IMR-90 (cell line): ENCODE measurements at regions not wholly inside any gene's neighbourhood (a gene's known extent, or its start where the extent isn't known, plus 50 kb on each side); places are given as distances from the start of the nearest gene placed in this dataset.

Experiments used
- ATAC-seq: fragments of 200-7000 bp; cut with Tn5 transposase; 2 replicates; pipeline ENCODE4 v1.9.1; 2020; ENCODE audit warnings: low read depth, mild to moderate bottlenecking, moderate library complexity
- BruUV-seq: library from RNA; stranded (reverse); fragments of 400-500 nt; replicated peaks from 2 replicates; lab custom pipeline; 2021; lab: Mats Ljungman, UMichigan
- CTCF ChIA-PET: fragments of 300-600 bp; formaldehyde crosslinking; extraction: SDS; loops from one replicate; lab custom pipeline; 2021; ENCODE audit warnings: antibody characterized with exemption; lab: Yijun Ruan, JAX
- POLR2A ChIA-PET: fragments of 300-600 bp; sonication (Branson Sonifier 250); formaldehyde crosslinking; loops from one replicate; lab custom pipeline; 2022; ENCODE audit warnings: antibody characterized with exemption; ENCODE audit not compliant: unreplicated experiment; lab: Charles Lee
- DNase-seq: peaks from one replicate; pipeline ENCODE4 v3.0.0; 2013
- H2AFZ ChIP-seq: replicated peaks from 2 replicates; pipeline ENCODE3; 2013; ENCODE audit warnings: low read length, mild to moderate bottlenecking; ENCODE audit not compliant: poor library complexity
- H2AK5ac ChIP-seq: 2 replicates; pipeline ENCODE4 v1.6.1; 2013; ENCODE audit warnings: low read depth, low read length, inconsistent platforms
- H2AK9ac ChIP-seq: replicated peaks from 2 replicates; pipeline ENCODE3; 2013; ENCODE audit warnings: mild to moderate bottlenecking, low read depth, low read length, moderate library complexity; ENCODE audit not compliant: poor library complexity
- H2BK120ac ChIP-seq: 2 replicates; pipeline ENCODE4 v1.6.1; 2013; ENCODE audit warnings: low read depth, low read length, inconsistent platforms
- H2BK15ac ChIP-seq: 3 replicates; pipeline ENCODE4 v1.6.1; 2013; ENCODE audit warnings: low read depth, low read length, inconsistent platforms
- H2BK20ac ChIP-seq: 2 replicates; pipeline ENCODE4 v1.6.1; 2013; ENCODE audit warnings: low read depth, mild to moderate bottlenecking, inconsistent platforms, low read length, moderate library complexity
- H2BK5ac ChIP-seq: 2 replicates; pipeline ENCODE4 v1.6.1; 2013; ENCODE audit warnings: mild to moderate bottlenecking, low read depth, low read length, inconsistent platforms; ENCODE audit not compliant: poor library complexity, severe bottlenecking
- H3K14ac ChIP-seq: replicated peaks from 2 replicates; pipeline ENCODE4 v1.6.1; 2013; ENCODE audit warnings: low read depth, low read length, inconsistent platforms
- H3K18ac ChIP-seq: 2 replicates; pipeline ENCODE4 v1.6.1; 2013; ENCODE audit warnings: low read depth, low read length, control low read depth
- H3K23ac ChIP-seq: 2 replicates; pipeline ENCODE4 v1.6.1; 2013; ENCODE audit warnings: low read depth, low read length, inconsistent platforms
- H3K27ac ChIP-seq: 2 replicates; pipeline ENCODE4 v1.5.1; 2013; ENCODE audit warnings: mild to moderate bottlenecking, control low read depth, low read length; ENCODE audit not compliant: insufficient read depth
- H3K27me3 ChIP-seq: 2 replicates; pipeline ENCODE4 v1.6.1; 2013; ENCODE audit warnings: low read length; ENCODE audit not compliant: control insufficient read depth, insufficient read depth
- H3K36me3 ChIP-seq: 2 replicates; pipeline ENCODE4 v1.6.1; 2013; ENCODE audit warnings: low read length, mixed read lengths; ENCODE audit not compliant: control insufficient read depth, insufficient read depth
- H3K4ac ChIP-seq: 2 replicates; pipeline ENCODE4 v1.6.1; 2013; ENCODE audit warnings: low read depth, low read length, inconsistent platforms
- H3K4me1 ChIP-seq: 2 replicates; pipeline ENCODE4 v1.6.1; 2013; ENCODE audit warnings: low read length, mixed read lengths; ENCODE audit not compliant: control insufficient read depth, insufficient read depth
- H3K4me2 ChIP-seq: 2 replicates; pipeline ENCODE4 v1.6.1; 2013; ENCODE audit warnings: low read depth, mild to moderate bottlenecking, control low read depth, low read length, moderate library complexity
- H3K4me3 ChIP-seq: 2 replicates; pipeline ENCODE4 v1.5.1; 2013; ENCODE audit warnings: low read depth, mild to moderate bottlenecking, control low read depth, low read length, moderate library complexity; ENCODE audit not compliant: insufficient read depth
- H3K56ac ChIP-seq: 2 replicates; pipeline ENCODE4 v1.6.1; 2013; ENCODE audit warnings: low read length, inconsistent platforms; ENCODE audit not compliant: insufficient read depth; ENCODE audit errors: extremely low read depth
- H3K79me1 ChIP-seq, 2 experiments: 2 replicates each; pipeline ENCODE4 v1.6.1; 2013; ENCODE audit warnings: low read length in 2 of 2, inconsistent platforms in 1 of 2, low read depth in 1 of 2
- H3K9ac ChIP-seq: 2 replicates; pipeline ENCODE4 v1.6.1; 2013; ENCODE audit warnings: low read depth, low read length, control low read depth
- H3K9me1 ChIP-seq: 2 replicates; pipeline ENCODE4 v1.6.1; 2013; ENCODE audit warnings: low read length, inconsistent platforms; ENCODE audit not compliant: insufficient read depth
- H3K9me3 ChIP-seq: 2 replicates; pipeline ENCODE4 v1.6.1; 2013; ENCODE audit warnings: low read length; ENCODE audit not compliant: control insufficient read depth, insufficient read depth
- H4K20me1 ChIP-seq: 2 replicates; pipeline ENCODE4 v1.6.1; 2013; ENCODE audit warnings: low read length, inconsistent platforms; ENCODE audit not compliant: insufficient read depth
- H4K5ac ChIP-seq: 2 replicates; pipeline ENCODE4 v1.6.1; 2013; ENCODE audit warnings: mild to moderate bottlenecking, low read depth, low read length, control low read depth
- H4K8ac ChIP-seq, 2 experiments: 2 replicates each; pipeline ENCODE4 v1.6.1; 2013; ENCODE audit warnings: low read depth in 2 of 2, low read length in 2 of 2, control low read depth in 1 of 2, inconsistent platforms in 1 of 2
- H4K91ac ChIP-seq: 2 replicates; pipeline ENCODE4 v1.6.1; 2013; ENCODE audit warnings: low read depth, low read length, inconsistent platforms; ENCODE audit not compliant: insufficient read depth
- BHLHE40 ChIP-seq: fragments of 150-350 bp; IDR thresholded peaks from 2 replicates; pipeline ENCODE4 v1.6.1; 2016; ENCODE audit warnings: mild to moderate bottlenecking, low read depth, low read length
- CEBPB ChIP-seq: IDR thresholded peaks from 2 replicates; pipeline ENCODE4 v1.6.1; 2012; ENCODE audit warnings: low read depth, low read length, improper control_type of control experiment
- CHD1 ChIP-seq: IDR thresholded peaks from 2 replicates; pipeline ENCODE4 v1.6.1; 2012; ENCODE audit warnings: low read depth, low read length, improper control_type of control experiment
- CTCF ChIP-seq: conservative IDR thresholded peaks from 2 replicates; pipeline ENCODE4 v1.5.1; 2012; ENCODE audit warnings: mild to moderate bottlenecking, low read depth, low read length, improper control_type of control experiment
- ELK1 ChIP-seq: fragments of 150-350 bp; IDR thresholded peaks from 2 replicates; pipeline ENCODE4 v1.6.1; 2016; ENCODE audit warnings: low read depth, mild to moderate bottlenecking, low read length, moderate library complexity, borderline replicate concordance
- FOS ChIP-seq: fragments of 150-350 bp; IDR thresholded peaks from 2 replicates; pipeline ENCODE4 v1.6.1; 2016; ENCODE audit warnings: low read depth, low read length
- MAFK ChIP-seq: IDR thresholded peaks from 2 replicates; pipeline ENCODE4 v1.6.1; 2012; ENCODE audit warnings: low read depth, low read length, improper control_type of control experiment
- MAZ ChIP-seq: IDR thresholded peaks from 2 replicates; pipeline ENCODE4 v1.6.1; 2012; ENCODE audit warnings: low read depth, mild to moderate bottlenecking, low read length, improper control_type of control experiment, moderate library complexity, borderline replicate concordance
- MXI1 ChIP-seq: IDR thresholded peaks from 2 replicates; pipeline ENCODE4 v1.6.1; 2012; ENCODE audit warnings: low read depth, mild to moderate bottlenecking, low read length, moderate library complexity, borderline replicate concordance
- NFE2L2 ChIP-seq: fragments of 150-350 bp; IDR thresholded peaks from 2 replicates; pipeline ENCODE4 v1.6.1; 2016; ENCODE audit warnings: low read depth, mild to moderate bottlenecking, low read length
- POLR2A ChIP-seq: IDR thresholded peaks from 2 replicates; pipeline ENCODE4 v1.6.1; 2012; ENCODE audit warnings: mild to moderate bottlenecking, low read depth, low read length
- RAD21 ChIP-seq: IDR thresholded peaks from 2 replicates; pipeline ENCODE4 v1.6.1; 2012; ENCODE audit warnings: low read length, improper control_type of control experiment
- RCOR1 ChIP-seq: IDR thresholded peaks from 2 replicates; pipeline ENCODE4 v1.6.1; 2012; ENCODE audit warnings: mild to moderate bottlenecking, low read length, improper control_type of control experiment; ENCODE audit not compliant: insufficient replicate concordance
- RFX5 ChIP-seq: IDR thresholded peaks from 2 replicates; pipeline ENCODE4 v1.8.0; 2012; ENCODE audit warnings: low read depth, mild to moderate bottlenecking, low read length, moderate library complexity
- SMC3 ChIP-seq: fragments of 150-350 bp; IDR thresholded peaks from 2 replicates; pipeline ENCODE4 v1.6.1; 2016; ENCODE audit warnings: low read depth, mild to moderate bottlenecking, antibody characterized with exemption, low read length, moderate library complexity
- USF2 ChIP-seq: fragments of 150-350 bp; IDR thresholded peaks from 2 replicates; pipeline ENCODE4 v1.6.1; 2017; ENCODE audit warnings: mild to moderate bottlenecking, antibody characterized with exemption, low read length, low read depth
- WGBS, 2 experiments: methylation state at CpG; one replicate each; pipeline versions ENCODE4 v1.1.5 to v1.1.7; 2013; ENCODE audit warnings: missing lambda C conversion rate in 2 of 2; ENCODE audit not compliant: insufficient read length in 1 of 2; ENCODE audit errors: extremely low coverage in 2 of 2; 5-methylcytosine and 5-hydroxymethylcytosine counted together
- dilution Hi-C: fragments of 300-500 bp; cut with HindIII; formaldehyde crosslinking; loops from one replicate; pipeline ENCODE4 v1.14.3; 2018; ENCODE audit warnings: low sequenced_read_pairs; ENCODE audit not compliant: unreplicated experiment
- in situ Hi-C: fragments of 300-500 bp; cut with MboI; formaldehyde crosslinking; loops from 3 replicates; pipeline ENCODE4 v1.14.3; 2019; ENCODE audit warnings: low sequenced_read_pairs, inconsistent platforms, mixed read lengths
- intact Hi-C: fragments of 100-400 bp; cut with micrococcal nuclease; formaldehyde crosslinking; loops from 2 replicates; pipeline ENCODE4 v1.10.0; 2022

GRCh38 chr5:164139423-164139822 is 634.0 kb downstream of the MAT2B start:
- no peak overlapping the region for H4K91ac ChIP-seq
- no TSS peak for BruUV-seq
- H3K4me2 ChIP-seq, result no peak overlapping the region
- H3K9me3 ChIP-seq, result no peaks in the 10 kb centered on the region
- no peak overlapping the region for H3K9ac ChIP-seq
- no peaks in the 10 kb centered on the region for H3K27me3 ChIP-seq
- ChIA-PET CTCF (no interaction called here), POLR2A (no interaction called here)
- no peak for DNase-seq
- H2AK9ac ChIP-seq, result no peak overlapping the region
- H4K5ac ChIP-seq, result no peak overlapping the region
- no peak overlapping the region for H2BK120ac ChIP-seq
- dilution Hi-C loops (no loop called here), intact Hi-C loops (no loop called here), in situ Hi-C loops (no loop called here)
- H3K23ac ChIP-seq, result no peak overlapping the region
- H2BK20ac ChIP-seq, result no peak overlapping the region
- TF ChIP-seq BHLHE40, result no peak
- TF ChIP-seq RAD21, result no peak
- TF ChIP-seq CEBPB, result no peak
- TF ChIP-seq RFX5, result no peak
- TF ChIP-seq FOS, result no peak
- TF ChIP-seq SMC3, result no peak
- no peak for TF ChIP-seq MAZ
- TF ChIP-seq NFE2L2, result no peak
- TF ChIP-seq RCOR1, result no peak
- TF ChIP-seq USF2, result no peak
- no peak for TF ChIP-seq CTCF
- TF ChIP-seq POLR2A, result no peak
- no peak for TF ChIP-seq ELK1
- TF ChIP-seq CHD1, result no peak
- no peak for TF ChIP-seq MXI1
- TF ChIP-seq MAFK, result no peak
- ATAC-seq, result no peak
- H3K56ac ChIP-seq, result no peak overlapping the region
- no peak overlapping the region for H3K14ac ChIP-seq
- WGBS, 2 experiments, result no CpG with 5 or more reads among the region's 2 CpGs
- no peak overlapping the region for H3K4ac ChIP-seq
- no peak overlapping the region for H2BK15ac ChIP-seq
- H3K4me1 ChIP-seq, result no peaks in the 10 kb centered on the region
- no peak overlapping the region for H3K27ac ChIP-seq
- no peaks in the 10 kb centered on the region for H3K9me1 ChIP-seq
- H4K8ac ChIP-seq, result no peak overlapping the region
- no peak overlapping the region for H2BK5ac ChIP-seq
- H2AFZ ChIP-seq, result no peak overlapping the region
- H4K20me1 ChIP-seq, result no peaks in the 10 kb centered on the region
- H3K18ac ChIP-seq, result no peak overlapping the region
- H3K36me3 ChIP-seq, result no peaks in the 10 kb centered on the region
- no peak overlapping the region for H3K4me3 ChIP-seq
- H3K79me1 ChIP-seq, result no peaks in the 10 kb centered on the region
- no peak overlapping the region for H2AK5ac ChIP-seq
